ENCODE measurements at regions not wholly inside any gene's neighbourhood (a gene's known extent, or its start where the extent isn't known, plus 50 kb on each side); places are given as distances from the start of the nearest gene placed in this dataset.
A peak's percentile ranks its signal among the peaks of the same experiment; 100 is the strongest.
"Not testable (repeated sequence)": the region's sequence is repeated elsewhere in the genome, so short reads cannot be mapped to it uniquely, and the experiment has no call there.

DNA sequence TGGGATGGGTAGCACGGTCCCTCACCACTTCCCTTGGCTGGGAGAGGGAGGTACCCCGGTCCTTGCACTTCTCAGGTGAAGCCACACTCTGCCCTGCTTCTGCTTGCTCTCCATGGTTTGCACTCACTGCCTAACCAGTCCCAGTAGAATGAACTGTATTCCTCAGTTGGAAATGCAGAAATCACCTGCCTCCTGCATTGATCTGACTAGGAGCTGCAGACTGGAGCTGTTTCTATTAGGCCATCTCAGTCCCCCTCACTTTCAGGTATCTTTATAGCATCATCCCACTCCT is 264.9 kb downstream of the ZWINT start:
- no peak for DNase-seq

DNA sequence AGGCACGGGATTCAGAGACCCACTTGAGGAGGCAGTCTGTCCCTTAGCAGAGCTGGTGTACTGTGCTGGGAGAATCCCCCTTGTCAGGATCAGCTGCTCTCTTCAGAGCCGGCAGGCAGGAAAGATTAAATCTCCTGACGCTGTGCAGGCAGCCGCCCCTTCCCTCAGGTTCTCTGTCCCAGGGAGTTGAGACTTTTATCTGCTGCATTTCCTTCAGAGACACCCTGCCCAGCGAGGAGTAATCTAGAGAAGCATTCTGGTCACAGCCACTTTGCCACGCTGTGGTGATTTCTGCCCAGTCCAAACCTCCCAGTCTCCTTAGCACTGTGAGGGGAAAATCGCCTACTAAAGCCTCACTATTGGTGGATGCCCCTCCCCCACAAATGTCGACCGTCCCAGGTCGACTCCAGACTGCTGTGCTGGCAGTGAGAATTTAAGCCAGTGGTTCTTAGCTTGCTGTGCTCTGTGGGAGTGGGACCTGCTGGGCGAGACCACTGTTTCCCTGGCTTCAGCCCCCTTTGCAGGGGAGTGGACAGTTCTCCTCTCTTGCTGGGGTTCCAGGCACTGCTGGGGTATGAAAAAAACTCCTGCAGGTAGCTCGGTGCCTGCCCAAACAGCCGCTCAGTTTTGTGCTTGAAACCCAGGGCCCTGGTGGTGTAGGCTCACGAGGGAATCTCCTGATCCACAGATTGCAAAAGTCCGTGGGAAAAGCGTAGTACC is 265.4 kb downstream of the ZWINT start:
- no peak for DNase-seq

DNA sequence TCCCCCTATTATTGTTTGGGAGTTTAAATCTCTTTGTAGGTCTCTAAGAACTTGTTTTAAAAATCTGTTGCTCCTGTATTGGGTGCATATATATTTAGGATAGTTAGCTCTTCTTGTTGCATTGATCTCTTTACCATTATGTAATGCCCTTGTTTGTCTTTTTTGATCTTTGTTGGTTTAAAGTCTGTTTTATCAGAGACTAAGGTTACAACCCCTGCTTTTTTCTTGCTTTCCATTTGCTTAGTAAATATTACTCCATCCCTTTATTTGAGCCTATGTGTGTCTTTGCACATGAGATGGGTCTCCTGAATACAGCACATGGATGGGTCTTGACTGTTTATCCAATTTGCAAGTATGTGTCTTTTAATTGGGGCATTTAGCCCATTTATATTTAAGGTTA is 267.4 kb downstream of the ZWINT start:
- DNase-seq = not testable (repeated sequence)

GRCh38 chr10:56091872-56092271 is 269.2 kb downstream of the ZWINT start:
- no peak for DNase-seq

DNA sequence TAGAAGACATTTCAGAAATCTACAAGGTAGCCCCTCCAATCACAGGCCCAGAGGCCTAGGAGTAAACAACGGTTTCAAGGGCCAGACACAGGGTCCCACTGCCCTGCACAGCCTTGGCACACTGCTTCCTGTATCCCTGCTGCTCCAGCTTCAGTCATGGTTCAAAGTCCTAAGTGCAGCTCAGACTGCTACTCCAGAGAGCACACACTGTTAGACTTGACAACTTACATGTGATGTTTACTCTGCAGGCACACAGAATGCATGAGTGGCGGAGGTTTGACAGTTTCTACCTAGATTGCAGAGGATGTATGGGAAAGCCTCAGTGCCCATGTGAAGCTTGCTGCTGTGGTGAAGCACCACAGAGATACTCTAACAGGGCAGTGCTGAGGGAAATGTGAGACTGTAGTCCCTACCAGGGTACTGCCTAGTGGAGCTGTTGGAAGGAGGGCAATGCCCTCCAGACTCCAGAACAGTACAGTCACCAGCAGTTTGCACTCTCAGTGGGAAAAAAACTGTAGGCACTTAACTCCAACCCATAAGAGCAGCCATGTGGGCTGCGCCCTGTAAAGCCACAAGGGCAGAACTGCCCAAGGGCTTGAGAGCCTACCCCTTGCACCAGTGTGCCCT is 270.0 kb downstream of the ZWINT start:
- DNase-seq = no peak

DNA sequence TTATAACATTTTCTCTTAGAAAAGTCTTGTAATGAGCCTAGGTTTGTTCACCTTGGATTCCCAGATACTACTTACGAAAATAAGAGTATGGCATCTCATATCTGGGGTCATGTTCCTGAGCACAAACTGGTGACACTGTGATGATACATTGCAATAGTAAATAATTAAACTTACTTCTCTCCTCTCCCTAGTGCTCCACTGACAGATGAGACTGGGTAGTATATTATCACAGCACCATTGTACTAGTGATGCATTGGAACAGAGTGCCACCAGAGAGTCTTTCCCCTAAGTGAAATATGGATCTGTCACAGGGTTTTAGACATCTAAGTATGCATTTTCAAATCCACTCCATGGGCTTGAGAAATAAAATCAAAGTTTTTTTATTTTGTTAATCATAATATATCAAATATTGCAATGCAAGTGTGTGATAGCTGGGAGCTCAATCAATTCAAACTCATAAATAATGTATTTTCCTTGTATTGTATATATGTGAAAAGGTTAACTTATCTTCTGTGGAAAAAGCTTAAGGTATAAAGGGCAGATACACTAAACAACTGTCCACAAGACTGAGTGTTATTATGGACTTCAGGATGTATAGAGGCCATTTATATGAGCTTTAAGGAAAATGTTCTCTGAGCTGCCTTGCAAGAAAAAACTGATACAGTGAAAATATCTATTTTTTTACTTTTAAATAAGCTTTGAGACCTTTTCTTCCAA is 275.5 kb downstream of the ZWINT start:
- no peak for DNase-seq

- DNase-seq = no peak
These were observed 278.9 kb downstream of the ZWINT start for GRCh38 chr10:56082169-56082568.

DNA sequence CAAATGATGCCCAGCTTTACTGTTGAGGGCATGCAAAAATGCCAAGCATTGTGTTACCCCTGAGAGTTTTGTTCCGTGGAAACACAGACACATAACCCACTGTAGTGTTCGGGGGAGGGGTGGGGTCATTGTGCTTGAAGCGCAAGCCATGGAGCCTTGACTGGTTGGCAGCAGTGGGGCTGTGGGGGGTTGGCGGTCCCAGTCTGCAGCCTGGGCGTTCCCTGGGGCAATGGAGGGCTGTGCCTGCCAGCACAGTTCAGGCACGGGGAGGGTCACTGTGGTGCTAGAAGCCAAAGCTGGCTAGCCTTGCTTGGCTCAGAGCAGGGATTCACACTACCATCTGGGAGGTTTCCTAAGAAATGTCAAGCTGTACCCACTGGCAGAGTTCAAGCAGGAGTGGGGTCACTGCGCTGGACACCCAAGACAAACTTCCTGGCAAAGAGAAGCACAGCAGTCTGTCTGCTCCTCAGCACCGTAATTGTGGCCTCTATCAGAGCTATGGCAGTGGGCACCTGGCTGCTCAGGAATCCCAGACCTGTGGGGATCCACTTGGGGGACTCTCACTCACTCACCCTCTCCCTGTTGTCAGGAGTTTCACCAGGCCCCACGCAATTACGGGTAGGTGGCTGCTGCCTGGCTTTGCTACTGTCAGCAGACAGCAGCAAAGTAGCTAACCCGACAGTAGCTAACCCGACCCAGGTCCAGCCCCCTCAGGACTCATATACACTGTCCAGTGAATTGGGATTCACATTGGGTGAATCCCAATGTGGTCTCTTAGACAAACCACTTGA is 292.4 kb downstream of the ZWINT start:
- DNase-seq = no peak

DNA sequence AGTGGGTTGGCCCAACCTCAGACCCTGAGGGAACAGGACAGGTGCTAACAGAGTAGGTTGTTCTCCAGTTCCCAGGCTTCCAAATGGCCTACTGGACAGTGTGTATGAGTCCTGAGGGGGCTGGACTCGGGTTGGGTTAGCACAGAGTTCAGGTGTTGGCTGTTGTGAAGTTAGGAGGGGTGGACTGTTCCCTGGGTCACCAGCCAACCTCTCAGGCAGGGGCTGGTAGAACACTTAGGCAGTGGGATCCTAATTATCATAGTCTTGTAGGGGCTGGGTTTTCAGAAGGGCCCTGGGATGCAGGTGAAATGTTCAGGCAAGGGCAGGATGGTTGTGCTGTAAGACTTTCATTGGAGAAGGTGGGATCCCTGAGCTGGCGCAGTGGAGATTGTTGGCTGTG is 293.0 kb downstream of the ZWINT start:
- no peak for DNase-seq

DNA sequence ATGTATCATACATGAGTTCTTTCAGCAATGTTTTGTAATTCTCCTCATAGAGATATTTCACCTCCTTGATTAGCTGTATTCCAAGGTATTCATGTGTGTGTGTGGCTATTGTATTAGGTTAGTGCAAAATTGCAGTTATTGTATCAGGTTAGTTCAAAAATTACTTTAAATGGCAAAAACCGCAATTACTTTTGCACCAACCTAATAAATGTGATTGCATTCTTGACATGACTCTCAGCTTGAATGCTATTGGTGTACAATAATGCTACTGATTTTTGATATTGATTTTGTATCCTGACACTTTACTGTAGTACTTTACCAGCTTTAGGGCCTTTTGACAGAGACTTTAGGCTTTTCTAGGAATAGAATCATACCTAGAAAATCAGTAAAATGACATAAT is 297.4 kb downstream of the ZWINT start:
- no peak for DNase-seq

- no peak for DNase-seq
These were observed 303.2 kb downstream of the ZWINT start for GRCh38 chr10:56057860-56058259.

DNA sequence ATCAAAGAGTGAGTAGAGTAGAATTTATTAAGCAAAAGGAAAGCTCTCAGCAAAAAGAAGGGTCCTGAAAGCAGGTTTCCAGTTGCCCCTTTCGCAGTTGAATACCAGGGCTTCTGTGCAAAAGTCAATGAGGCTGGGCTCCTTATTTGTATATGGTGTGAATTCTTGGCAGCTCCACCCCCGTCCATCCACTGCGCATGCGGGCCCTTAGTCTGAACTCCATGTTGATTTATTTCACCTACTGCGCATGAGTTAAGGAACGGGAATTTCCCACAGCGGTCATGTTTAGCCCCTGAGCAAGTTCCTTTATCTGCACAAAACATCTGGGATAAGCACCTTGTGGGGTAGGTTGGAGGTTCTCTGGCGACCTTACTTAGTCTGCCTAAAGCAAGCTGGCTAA is 325.6 kb downstream of the ZWINT start:
- no peak for DNase-seq

DNA sequence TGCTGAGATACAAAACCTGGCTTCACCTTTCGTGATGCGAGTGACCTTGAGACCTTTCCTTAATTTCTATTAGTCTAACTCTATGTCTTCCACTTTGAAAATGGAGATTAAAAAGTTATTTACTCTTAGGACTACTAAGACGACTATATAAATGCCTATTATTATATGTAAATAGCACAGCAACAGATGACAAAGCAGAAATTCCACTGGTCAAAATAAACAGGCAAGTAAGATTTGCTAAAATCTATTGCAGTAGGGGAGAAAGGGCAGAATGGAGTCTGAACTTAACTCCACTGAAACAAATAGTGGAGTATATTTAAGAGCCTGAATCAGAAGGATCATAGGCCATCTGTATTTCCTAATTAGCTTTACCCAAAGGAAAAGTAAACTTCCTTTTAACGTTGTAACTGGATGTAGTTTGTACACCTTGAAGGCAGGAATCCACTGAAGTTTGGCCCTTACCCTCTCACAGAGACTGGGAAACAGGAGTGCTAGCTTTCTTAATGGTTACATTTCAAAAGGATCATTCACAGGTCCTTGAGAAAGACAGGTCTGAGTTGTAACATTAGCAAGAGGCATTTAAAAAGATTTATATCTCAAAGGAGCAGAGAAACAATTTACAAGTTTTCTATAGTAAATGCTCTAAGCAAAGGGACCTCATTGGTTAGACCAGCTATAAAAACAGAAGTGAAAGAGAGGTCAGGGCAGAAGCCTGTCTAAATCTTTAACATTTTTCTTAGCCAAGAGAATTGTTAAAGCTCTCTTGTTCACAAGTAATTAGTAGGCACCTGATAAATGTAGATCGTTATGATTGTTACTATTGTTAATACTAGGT is 332.5 kb downstream of the ZWINT start:
- no peak for DNase-seq

GRCh38 chr10:56012101-56012500 is 349.0 kb downstream of the ZWINT start:
- DNase-seq = no peak

DNA sequence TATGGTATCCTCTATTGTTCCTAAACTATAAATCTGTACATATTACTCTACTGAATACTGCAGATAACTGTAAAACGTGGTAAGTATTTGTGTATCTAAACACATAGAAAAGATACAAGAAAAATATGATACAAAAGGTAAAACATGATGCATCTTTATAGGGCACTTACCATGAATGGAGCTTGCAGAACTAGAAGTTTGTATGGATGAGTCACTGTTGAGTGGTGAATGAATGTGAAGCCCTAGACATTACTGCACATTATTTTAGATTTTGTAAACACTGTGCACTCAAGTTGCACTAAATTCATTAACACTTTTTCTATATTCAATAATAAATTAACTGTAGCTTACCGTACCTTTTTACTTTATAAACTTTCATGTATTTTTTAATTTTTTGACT is 357.5 kb downstream of the ZWINT start:
- DNase-seq = no peak

DNA sequence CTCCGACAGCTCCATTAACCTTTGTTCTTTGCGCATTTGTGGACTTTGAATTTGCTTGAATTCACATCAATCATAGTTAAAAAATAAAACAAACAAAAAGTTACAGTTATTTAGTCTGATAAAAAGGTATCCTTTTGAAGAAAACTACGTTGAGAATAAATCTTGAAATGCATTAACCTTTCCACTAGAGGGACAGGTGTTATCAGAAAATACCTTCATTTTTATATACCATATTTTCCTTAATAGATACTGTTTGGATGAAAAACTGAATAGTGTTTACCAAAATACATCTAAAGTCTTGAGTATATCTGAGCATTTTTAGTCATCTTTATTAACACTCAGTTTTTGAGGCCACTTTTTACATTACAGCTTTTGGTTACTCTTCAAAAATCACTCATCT is 371.9 kb downstream of the ZWINT start:
- no peak for DNase-seq

GRCh38 chr10:55979203-55979602 is 381.9 kb downstream of the ZWINT start:
- no peak for DNase-seq

DNA sequence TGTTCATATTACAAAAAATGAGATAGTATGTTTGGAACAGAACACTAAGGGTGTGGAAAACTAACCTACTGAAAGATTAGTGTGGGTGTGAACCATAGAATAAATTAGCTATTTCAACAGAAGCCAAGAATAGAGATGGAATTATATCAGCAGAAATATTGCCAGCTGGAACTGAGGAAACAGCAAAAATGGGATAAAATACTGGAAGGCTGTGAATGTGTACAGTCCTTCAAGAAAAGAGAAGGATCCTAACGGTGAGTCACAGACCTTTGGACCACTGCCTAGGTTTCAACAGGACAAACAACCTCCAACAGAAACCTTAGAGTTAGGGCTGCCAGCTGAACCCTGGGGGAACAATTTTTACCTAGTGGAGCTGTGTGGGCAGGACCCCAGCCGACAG is 395.0 kb downstream of the ZWINT start:
- DNase-seq = peak; percentile 14

GRCh38 chr10:55943403-55943802 is 417.7 kb downstream of the ZWINT start:
- no peak for DNase-seq

- no peak for DNase-seq
These were observed 431.8 kb downstream of the ZWINT start for GRCh38 chr10:55929291-55929690.

DNA sequence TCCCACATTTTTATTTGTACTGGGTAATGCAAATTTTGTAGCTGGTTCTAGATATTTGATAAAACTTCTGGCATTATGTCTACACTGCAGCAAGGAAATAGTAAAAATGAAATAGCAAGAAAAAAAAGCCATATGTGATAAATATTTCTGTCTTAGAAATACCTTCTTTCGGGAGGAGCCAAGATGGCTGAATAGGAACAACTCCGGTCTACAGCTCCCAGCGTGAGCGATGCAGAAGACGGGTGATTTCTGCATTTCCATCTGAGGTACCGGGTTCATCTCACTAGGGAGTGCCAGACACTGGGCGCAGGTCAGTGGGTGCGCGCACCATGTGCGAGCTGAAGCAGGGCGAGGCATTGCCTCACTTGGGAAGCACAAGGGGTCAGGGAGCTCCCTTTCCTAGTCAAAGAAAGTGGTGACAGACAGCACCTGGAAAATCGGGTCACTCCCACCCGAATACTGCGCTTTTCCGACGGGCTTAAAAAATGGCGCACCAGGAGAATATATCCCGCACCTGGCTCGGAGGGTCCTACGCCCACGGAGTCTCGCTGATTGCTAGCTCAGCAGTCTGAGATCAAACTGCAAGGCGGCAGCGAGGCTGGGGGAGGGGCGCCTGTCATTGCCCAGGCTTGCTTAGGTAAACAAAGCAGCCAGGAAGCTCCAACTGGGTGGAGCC is 461.4 kb downstream of the ZWINT start:
- DNase-seq = not testable (repeated sequence)

GRCh38 chr10:55897490-55897921 is 463.6 kb downstream of the ZWINT start:
- no peak for DNase-seq

All from fibroblast of skin of right quadriceps (primary cell).